GM04504 (cell line): ENCODE measurements at regions not wholly inside any gene's neighbourhood (a gene's known extent, or its start where the extent isn't known, plus 50 kb on each side); places are given as distances from the start of the nearest gene placed in this dataset.
"Not testable (repeated sequence)": the region's sequence is repeated elsewhere in the genome, so short reads cannot be mapped to it uniquely, and the experiment has no call there.

ENCODE experiments used
- DNase-seq: peaks from one replicate; pipeline ENCODE4 v3.0.0-alpha.2; 2012; ENCODE audit warnings: low read depth

GRCh38 chr13:62407871-62408270 lies 992.2 kb upstream of the PCDH20 start:
- no peak for DNase-seq

GRCh38 chr13:62388515-62388914 lies 972.9 kb upstream of the PCDH20 start:
- DNase-seq = no peak

DNA sequence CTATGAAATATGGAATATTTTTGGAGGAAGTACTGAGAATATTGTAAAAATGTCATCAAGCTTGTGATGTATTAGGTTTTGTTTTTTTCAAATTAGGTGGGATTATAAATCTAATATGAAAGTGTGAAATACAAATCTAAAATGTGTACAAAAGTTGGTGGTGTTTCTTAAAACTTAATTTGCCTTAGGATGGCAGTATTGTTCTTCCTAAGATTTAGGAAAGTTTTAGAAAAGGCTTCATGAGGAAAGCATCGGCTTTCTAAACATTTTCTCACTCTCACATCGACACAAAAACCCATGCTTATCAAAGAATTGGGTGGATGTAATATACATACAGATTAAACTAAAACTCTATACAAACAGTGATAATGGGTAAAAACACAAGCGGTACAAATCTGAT lies 972.0 kb upstream of the PCDH20 start:
- DNase-seq = no peak

DNA sequence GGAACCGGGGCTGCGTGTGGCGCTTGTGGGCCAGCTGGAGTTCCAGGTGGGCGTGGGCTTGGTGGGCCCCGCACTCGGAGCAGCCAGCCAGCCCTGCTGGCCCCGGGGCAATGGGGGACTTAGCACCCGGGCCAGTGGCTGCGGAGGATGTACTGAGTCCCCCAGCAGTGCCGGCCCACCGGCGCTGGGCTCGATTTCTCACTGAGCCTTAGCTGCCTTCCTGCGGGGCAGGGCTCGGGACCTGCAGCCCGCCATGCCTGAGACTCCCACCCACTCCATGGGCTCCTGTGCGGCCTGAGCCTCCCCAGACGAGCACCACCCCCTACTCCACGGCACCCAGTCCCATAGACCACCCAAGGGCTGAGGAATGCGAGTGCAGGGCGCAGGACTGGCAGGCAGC lies 963.6 kb upstream of the PCDH20 start:
- not testable (repeated sequence) for DNase-seq

DNA sequence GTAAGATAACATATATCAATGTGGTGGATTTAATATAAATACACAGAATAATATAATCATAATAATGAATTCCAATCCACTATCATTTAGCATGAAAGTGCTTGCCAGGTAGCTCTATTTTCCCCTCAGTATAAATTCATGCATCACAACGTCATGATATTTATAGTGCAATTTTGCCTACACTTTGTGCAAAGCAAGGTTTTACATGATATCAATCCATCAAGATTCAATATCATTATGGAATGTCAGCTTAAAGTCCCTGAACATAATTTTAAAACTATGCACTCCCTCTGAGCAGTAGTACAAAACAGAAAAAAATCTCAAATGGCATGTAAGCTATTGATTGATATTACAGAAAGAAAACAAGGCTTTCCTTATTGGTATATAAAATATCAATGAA lies 962.2 kb upstream of the PCDH20 start:
- no peak for DNase-seq

DNA sequence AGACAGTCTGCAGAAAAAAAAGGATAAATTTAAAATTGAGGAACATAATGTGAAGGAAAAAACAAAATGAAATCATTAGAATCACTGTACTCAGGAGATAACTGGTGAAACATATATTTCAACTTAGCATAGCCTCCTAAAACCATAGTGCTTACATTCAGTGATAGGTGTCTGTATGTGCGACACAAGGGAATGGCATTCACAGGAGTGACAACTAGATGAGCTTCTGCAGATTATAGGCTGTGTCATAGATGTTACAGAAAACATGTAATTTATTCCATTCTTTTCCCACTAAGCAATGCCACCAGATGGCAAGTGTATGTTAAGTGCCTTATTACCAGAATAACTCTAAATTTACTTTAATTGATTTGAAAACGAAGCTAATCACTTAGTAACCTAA lies 960.0 kb upstream of the PCDH20 start:
- no peak for DNase-seq

DNA sequence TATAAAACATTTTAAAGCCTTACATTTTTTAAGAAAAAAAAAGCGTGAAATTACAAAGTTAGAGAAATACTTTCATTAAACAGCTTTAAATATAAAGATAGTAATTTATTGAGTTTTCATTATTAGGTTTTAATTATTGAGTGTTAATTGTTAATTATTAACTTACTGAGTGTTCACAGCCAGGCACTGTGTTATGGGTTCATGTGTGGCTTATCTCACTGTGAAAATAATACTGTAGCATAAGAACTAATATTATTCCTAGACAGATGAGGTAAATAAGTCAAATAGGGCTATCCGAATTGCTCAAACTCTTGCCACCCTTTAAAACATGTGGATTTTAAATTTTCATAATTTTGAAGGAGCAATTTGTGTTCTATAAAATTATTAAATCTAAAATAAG lies 956.1 kb upstream of the PCDH20 start:
- no peak for DNase-seq

DNA sequence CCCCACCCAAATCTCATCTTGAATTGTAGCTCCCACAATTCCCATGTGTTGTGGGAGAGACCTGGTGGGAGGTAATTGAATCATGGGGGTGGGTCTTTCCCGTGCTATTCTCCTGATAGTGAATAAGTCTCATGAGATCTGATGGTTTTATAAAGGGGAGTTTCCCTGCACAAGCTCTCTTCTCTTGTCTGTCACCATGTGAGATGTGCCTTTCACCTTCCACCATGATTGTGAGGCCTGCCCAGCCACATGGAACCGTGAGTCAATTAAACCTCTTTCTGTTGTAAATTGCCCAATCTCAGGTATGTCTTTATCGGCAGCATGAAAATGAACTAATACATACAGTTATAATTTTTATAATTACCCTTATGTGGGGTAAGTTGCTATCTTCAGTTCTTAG lies 952.3 kb upstream of the PCDH20 start:
- not testable (repeated sequence) for DNase-seq

- DNase-seq = no peak
Measured at GRCh38 chr13:62360609-62361008, 945.0 kb upstream of the PCDH20 start.

- DNase-seq = no peak
Measured at GRCh38 chr13:62358646-62358932, 942.9 kb upstream of the PCDH20 start.

DNA sequence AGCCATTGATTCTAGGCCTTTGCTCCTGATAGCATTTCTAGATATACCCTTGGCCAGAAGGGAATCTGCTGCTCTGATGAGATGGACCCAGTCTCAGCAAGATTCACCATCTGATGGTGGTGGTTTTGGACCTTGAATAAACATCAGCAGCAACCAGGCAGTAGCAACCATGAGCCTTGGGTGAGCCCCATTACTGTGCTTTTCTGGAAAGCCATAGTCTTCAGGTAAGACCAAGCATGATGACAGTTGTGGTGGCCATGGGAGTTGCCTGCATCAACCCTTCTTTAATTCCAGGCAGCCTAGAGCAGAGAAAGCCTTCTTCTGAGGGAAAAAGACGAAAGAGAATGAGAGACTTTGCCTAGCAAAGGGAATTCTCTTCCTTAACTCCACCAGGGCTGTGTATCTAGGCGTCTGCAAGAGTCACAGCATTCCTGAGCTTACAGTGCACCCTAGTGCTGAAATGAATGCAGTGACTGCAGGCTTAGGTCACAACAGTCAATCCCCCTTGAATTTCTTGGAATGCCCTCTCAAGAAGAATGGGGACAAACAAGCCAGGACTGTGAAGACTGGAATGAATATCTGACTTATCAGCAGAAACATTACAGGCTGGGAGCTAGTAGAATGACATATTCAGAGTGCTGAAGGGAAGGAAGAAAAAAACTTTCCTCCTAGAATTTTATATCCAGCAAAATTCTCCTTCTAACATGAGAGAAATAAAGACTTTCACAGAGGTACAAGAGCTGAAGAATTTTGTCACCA lies 942.4 kb upstream of the PCDH20 start:
- DNase-seq = peak; percentile 1

GRCh38 chr13:62356977-62357376 lies 941.3 kb upstream of the PCDH20 start:
- DNase-seq = no peak

- DNase-seq = no peak
Measured at GRCh38 chr13:62337109-62337880, 921.6 kb upstream of the PCDH20 start.

DNA sequence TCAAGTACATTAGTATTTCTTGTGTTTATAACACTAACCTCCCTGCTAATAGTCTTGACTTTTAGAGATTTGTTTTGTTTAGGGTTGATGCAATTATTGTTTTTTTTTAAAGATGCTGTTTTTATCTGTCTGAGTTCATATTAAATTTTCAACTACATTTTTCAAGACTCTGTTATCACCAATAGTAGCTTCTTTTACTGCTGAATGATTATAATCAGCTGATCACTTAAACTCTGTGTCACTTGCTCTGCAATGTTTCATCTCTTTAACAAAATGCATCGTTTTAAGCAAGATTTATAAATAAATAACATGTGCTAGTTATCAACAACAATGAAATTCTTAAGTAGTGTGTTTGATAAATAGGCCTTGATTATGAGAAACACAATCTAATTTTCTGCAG lies 920.9 kb upstream of the PCDH20 start:
- no peak for DNase-seq

GRCh38 chr13:62333466-62333865 lies 917.8 kb upstream of the PCDH20 start:
- DNase-seq = no peak

GRCh38 chr13:62331384-62331783 lies 915.7 kb upstream of the PCDH20 start:
- no peak for DNase-seq

GRCh38 chr13:62327367-62327766 lies 911.7 kb upstream of the PCDH20 start:
- DNase-seq = no peak

- DNase-seq = no peak
Measured at GRCh38 chr13:62324842-62325241, 909.2 kb upstream of the PCDH20 start.

DNA sequence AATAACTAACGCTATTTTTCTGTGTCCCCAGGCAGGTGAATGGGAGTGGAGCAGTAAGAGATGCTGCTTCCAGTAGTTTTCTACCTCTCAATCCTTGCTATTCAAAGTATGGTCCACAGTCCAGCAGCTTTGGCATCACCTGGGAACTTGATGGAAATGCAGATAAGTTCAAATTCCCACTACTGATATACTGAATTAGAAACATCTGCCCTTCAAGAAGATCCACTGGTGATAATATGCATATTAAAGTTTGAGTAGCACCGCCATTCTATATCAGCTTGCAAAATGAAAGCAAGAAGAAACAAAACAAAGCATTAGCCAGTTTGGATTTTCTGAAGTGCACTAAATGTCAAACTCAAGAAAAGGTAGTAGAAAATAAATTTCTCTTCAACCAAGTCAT lies 906.2 kb upstream of the PCDH20 start:
- DNase-seq = no peak

- no peak for DNase-seq
Measured at GRCh38 chr13:62321139-62321538, 905.5 kb upstream of the PCDH20 start.

- peak; percentile 3 for DNase-seq
Measured at GRCh38 chr13:62320129-62321108, 904.8 kb upstream of the PCDH20 start.

DNA sequence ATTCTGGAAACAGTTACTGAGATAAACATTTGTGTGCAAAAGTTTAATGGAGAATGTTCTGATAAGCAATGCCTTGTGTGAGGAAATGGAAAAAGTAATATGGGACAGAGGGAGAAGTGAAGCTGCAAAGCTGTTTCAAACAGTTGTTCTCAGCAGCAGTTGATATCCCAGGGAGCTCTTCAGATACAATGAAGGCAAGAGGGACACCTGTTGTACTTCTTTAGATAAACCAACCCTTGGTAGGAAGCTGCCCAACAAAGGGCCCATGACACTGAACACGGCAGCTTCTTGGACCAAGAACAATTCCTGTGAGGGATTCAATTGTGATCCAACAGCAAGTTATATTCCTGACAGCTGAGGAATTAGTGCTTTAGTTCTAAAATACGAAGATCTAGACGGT lies 894.3 kb upstream of the PCDH20 start:
- no peak for DNase-seq

DNA sequence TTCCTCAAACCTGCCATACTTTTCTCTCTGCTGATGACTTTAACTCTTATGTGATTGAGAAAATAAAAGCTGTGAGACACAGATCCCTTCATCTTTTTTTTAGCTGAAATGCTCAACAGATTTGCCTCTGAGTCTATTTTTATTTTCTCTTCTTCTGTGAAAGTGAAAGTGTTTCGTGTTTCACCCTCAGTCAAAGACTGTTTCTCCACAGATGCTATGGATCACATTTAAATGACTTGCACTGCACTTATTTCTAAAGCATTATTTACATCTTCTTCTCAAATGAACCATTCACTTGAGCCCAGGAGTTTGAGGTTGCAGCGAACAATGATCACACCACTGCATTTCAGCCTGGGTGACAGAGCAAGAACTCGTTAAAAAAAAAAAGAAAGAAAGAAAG lies 890.1 kb upstream of the PCDH20 start:
- no peak for DNase-seq
